ENCODE measurements at regions not wholly inside any gene's neighbourhood (a gene's known extent, or its start where the extent isn't known, plus 50 kb on each side); places are given as distances from the start of the nearest gene placed in this dataset.

DNA sequence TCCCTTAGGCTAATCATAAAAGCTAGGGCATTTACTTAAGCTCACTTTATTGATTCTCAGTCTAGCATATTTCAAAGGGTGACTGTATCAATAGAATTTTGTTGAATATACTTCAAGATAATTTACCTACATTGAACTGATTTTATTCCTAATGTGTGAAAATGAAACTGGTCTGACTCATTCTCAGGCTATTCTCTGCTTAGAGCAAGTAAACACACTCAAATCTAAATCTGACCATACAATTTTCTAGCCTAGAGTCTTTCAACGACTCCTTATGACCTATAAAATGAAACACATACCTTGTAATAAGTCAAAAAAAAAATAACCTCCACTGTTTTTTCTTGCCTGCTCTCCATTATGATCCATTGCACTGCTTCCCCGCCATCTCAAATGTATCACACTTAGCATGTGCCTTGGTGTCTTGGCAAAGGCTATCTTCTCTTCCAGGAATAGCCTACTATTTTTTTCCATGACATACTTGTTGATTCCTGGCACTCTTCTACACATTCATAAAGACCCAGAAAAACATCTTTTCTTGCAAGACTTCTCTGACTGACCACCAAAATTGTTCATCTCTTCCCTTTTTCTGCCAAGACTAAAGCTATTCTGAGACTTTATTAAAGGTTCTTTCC, 965.1 kb upstream of the HS3ST1 start:
- TF ChIP-seq, protein P1, sequence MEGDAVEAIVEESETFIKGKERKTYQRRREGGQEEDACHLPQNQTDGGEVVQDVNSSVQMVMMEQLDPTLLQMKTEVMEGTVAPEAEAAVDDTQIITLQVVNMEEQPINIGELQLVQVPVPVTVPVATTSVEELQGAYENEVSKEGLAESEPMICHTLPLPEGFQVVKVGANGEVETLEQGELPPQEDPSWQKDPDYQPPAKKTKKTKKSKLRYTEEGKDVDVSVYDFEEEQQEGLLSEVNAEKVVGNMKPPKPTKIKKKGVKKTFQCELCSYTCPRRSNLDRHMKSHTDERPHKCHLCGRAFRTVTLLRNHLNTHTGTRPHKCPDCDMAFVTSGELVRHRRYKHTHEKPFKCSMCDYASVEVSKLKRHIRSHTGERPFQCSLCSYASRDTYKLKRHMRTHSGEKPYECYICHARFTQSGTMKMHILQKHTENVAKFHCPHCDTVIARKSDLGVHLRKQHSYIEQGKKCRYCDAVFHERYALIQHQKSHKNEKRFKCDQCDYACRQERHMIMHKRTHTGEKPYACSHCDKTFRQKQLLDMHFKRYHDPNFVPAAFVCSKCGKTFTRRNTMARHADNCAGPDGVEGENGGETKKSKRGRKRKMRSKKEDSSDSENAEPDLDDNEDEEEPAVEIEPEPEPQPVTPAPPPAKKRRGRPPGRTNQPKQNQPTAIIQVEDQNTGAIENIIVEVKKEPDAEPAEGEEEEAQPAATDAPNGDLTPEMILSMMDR (conservative IDR thresholded peaks at IDR 0.05; ENCODE audit: low read depth, low read length) = no peak
- TF ChIP-seq EZH2 (IDR thresholded peaks at IDR 0.05; ENCODE audit: low read length, unreplicated experiment) (no peak), EZH2phosphoT487 (IDR thresholded peaks at IDR 0.05; ENCODE audit: borderline replicate concordance, low read length) (no peak)

Data from PC-3 (cell line).